Caki2 (cell line): ENCODE measurements at regions not wholly inside any gene's neighbourhood (a gene's known extent, or its start where the extent isn't known, plus 50 kb on each side); places are given as distances from the start of the nearest gene placed in this dataset.

Experiments used
- DNase-seq: peaks from one replicate; pipeline ENCODE4 v3.0.0-alpha.2; 2015; ENCODE audit warnings: low read depth
- in situ Hi-C: cut with HindIII; loops from 2 replicates; pipeline ENCODE4 v1.10.0; 2016; ENCODE audit warnings: low sequenced_read_pairs, low pct_unique_long_range_greater_than_20kb, mixed read lengths

- no peak for DNase-seq
- in situ Hi-C loops = no loop called here
These were observed 220.7 kb upstream of the SEMA6D start for GRCh38 chr15:47496343-47497185.

GRCh38 chr15:47500842-47501241, 216.5 kb upstream of the SEMA6D start:
- in situ Hi-C loops = no loop called here
- no peak for DNase-seq

- in situ Hi-C loops = no loop called here
- no peak for DNase-seq
These were observed 215.3 kb upstream of the SEMA6D start for GRCh38 chr15:47502041-47502440.

GRCh38 chr15:47503876-47504275, 213.4 kb upstream of the SEMA6D start:
- DNase-seq = no peak
- in situ Hi-C loops = no loop called here

DNA sequence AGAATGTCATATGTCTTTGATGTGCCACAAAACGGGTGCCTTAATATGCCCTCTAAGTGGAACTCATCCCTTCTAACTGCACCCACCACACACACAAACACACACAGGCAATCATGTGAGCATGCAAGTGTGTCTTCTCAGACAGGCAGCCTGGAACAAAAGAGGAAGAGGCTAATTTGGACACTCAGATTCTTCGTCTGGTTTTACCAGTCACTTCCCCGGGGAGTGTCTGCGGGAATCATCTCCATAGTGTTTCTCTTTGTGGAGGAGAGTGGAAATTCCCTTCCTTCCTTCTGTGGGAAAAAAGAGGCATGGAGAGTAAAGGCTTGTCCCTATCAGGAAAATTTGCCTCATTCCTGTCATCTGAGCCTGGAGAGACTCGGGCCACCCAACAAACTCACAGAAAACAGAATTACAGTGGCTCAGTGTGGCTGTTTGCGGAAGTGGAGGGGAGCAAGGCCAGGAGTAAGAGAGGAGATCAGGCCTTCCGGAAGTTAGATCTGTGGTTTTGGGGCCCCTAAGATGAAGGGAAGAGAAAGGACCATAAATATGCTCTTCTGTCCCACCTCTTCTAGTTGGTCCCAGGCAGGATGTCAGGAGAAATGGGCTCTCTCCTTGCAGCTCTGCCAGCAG, 212.6 kb upstream of the SEMA6D start:
- in situ Hi-C loops = no loop called here
- DNase-seq = no peak

- in situ Hi-C loops = no loop called here
- no peak for DNase-seq
These were observed 211.5 kb upstream of the SEMA6D start for GRCh38 chr15:47505712-47506328.

GRCh38 chr15:47506329-47507100, 210.8 kb upstream of the SEMA6D start:
- no peak for DNase-seq
- in situ Hi-C loops = no loop called here

DNA sequence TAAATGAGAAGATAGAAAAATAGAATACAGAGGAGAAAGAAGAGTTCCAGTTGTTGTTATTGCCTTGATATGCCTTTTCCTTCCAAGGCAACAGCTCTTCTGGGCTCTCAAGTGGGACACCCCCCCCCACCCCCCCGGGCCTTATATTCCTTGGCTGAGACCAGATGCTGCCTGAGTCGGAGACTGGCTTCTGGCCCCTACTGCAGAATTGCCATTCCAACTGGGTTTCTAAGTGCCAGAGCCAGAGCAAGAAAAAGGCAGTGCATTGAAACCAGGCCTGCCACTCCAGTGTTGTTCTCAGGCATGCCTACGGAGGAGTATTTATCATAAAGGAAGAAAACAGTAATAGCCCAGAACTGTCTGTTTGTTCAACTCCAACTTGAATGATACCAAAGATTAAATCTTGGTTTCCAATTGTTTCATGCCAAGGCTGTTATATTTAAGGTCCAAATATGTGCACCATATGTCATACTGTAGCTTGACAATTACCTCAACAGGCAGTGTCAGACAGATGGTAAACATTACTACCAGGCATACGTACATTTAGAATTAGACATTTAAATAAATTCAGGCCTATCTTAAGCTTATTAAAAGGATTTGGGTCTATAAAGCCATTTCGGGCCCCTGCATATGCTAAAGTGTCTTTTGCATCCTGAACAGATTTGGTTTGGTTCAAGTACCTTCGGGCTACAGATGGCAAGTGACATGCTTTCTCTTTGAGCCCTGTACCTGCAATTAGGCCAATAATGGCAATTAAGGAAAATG, 209.9 kb upstream of the SEMA6D start:
- no peak for DNase-seq
- in situ Hi-C loops = no loop called here

GRCh38 chr15:47511261-47511660, 206.0 kb upstream of the SEMA6D start:
- no peak for DNase-seq
- in situ Hi-C loops = no loop called here

- no peak for DNase-seq
- in situ Hi-C loops = no loop called here
These were observed 203.8 kb upstream of the SEMA6D start for GRCh38 chr15:47513471-47513870.

- in situ Hi-C loops = no loop called here
These were observed 203.1 kb upstream of the SEMA6D start for GRCh38 chr15:47514200-47514652.

DNA sequence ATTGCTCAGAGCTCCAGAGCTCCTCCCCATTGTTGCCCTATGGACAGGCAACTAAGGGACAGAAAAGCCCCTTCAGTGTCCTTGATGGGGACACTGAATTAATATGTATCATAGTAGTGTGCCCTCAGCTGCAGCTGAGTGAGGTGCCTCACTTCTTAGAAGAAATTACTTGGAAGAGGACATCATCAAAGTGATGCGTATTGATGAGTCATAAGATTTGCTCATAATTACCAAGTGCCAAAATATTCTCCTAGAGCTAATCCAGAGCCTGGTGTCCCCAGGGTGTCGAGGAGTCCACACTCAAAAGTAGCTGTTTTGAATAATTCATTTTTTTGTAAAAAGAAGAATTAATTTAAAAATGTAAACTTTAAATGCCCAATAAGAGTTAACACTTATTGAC, 200.7 kb upstream of the SEMA6D start:
- DNase-seq = no peak
- in situ Hi-C loops = no loop called here

More at GRCh38 chr15:47514200-47514652, 203.1 kb upstream of the SEMA6D start:
- no peak for DNase-seq

DNA sequence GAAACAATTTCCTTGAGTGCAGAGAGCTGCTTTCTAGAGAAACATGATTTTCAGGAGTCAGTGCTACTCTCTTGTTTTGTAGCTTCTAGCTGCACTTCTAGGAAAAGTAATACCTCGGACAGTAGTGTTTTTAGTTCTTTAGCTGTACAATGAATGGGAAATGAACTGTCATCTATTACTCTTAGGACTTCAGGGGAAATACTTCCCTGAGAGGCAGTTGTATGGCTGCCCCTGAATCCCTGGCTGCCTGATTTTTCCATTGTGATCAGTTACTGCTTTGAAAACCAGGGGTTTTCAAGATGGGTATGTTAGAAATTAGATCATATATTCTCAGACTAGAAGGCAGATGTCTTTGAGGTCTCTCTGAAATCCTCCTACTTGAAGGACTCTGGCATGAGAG, 200.3 kb upstream of the SEMA6D start:
- no peak for DNase-seq
- in situ Hi-C loops = no loop called here

DNA sequence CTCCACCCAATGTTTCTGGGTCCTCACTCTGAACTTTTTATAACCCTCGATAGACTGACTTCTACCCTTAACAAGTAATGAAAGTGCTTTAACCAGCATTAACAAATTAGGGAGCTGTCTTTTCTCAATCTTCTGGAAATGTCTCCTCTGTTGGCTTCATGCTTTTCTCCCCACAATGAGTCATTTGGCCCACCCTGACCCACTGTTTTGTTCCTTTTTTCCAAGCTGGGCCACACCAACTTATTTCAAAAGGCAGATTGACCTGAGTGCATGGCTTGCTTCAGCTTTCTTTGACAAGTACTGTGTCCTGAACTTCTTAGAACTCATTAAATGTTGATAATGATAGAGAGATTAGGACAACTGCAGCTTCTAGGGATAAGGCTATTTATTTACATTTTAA, 199.6 kb upstream of the SEMA6D start:
- DNase-seq = no peak

GRCh38 chr15:47523681-47524475, 193.4 kb upstream of the SEMA6D start:
- DNase-seq = no peak

More for the DNA sequence above, 199.6 kb upstream of the SEMA6D start:
- in situ Hi-C loops = no loop called here

GRCh38 chr15:47529241-47529640, 188.1 kb upstream of the SEMA6D start:
- no peak for DNase-seq
- in situ Hi-C loops = no loop called here

More at GRCh38 chr15:47523681-47524475, 193.4 kb upstream of the SEMA6D start:
- in situ Hi-C loops = no loop called here

DNA sequence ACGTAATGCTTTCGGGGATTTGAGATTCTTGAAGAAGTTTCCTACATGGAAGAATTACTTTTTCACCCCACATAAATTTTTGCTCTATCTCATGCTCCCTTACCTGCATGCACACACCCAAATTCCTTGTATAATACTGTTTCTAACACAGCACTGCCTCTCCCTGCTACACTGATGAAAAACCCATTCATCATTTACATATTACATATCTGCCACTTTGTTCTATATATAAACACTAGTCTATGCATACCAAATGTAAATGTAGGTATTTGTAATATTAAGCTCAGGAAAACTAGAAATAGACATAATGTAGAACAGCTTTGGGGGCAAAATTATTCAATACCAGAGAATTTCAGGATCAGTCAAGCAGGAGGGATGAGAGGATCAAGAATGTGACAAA, 182.6 kb upstream of the SEMA6D start:
- in situ Hi-C loops = no loop called here
- no peak for DNase-seq
